Stimulated activated CD8-positive, alpha-beta memory T cell treated with anti-CD3 and anti-CD28 coated beads, Interleukin-7, amount 100 ng/mL, for 1 hour (primary cell): ENCODE measurements at regions not wholly inside any gene's neighbourhood (a gene's known extent, or its start where the extent isn't known, plus 50 kb on each side); places are given as distances from the start of the nearest gene placed in this dataset.

Experiments
- DNase-seq, 2 donors: peaks; one replicate each; pipeline ENCODE4 v3.0.0-alpha.2; 2020; ENCODE audit warnings: low read depth in 2 of 2

GRCh38 chr16:11474617-11475291, 112.0 kb downstream of the LITAF start:
- DNase-seq = no peak

GRCh38 chr16:11475896-11476630, 110.7 kb downstream of the LITAF start:
- no peak for DNase-seq

GRCh38 chr16:11476676-11477075, 110.0 kb downstream of the LITAF start:
- DNase-seq = no peak

- DNase-seq = no peak
Measured at GRCh38 chr16:11478431-11479119, 108.1 kb downstream of the LITAF start.

- no peak for DNase-seq
Measured at GRCh38 chr16:11479916-11480315, 106.8 kb downstream of the LITAF start.

- no peak for DNase-seq
Measured at GRCh38 chr16:11480634-11481033, 106.1 kb downstream of the LITAF start.

- DNase-seq = no peak
Measured at GRCh38 chr16:11481987-11482386, 104.7 kb downstream of the LITAF start.

- no peak for DNase-seq
Measured at GRCh38 chr16:11482946-11483748, 103.6 kb downstream of the LITAF start.

- no peak for DNase-seq
Measured at GRCh38 chr16:11484691-11485258, 101.9 kb downstream of the LITAF start.

GRCh38 chr16:11485676-11486075, 101.0 kb downstream of the LITAF start:
- DNase-seq = no peak

GRCh38 chr16:11487289-11487688, 99.4 kb downstream of the LITAF start:
- DNase-seq = no peak

GRCh38 chr16:11488304-11488703, 98.4 kb downstream of the LITAF start:
- no peak for DNase-seq

GRCh38 chr16:11491524-11491923, 95.2 kb downstream of the LITAF start:
- DNase-seq = no peak

GRCh38 chr16:11492808-11493530, 93.8 kb downstream of the LITAF start:
- no peak for DNase-seq

- no peak for DNase-seq
Measured at GRCh38 chr16:11493531-11493929, 93.2 kb downstream of the LITAF start.

- DNase-seq = no peak
Measured at GRCh38 chr16:11494029-11494428, 92.7 kb downstream of the LITAF start.

GRCh38 chr16:11494433-11494832, 92.3 kb downstream of the LITAF start:
- DNase-seq = no peak

GRCh38 chr16:11495066-11495407, 91.7 kb downstream of the LITAF start:
- no peak for DNase-seq
